Activated T-cell treated with anti-CD3 and anti-CD28 coated beads, Interleukin-2, amount 50 U/mL, for 1 hour (primary cell): ENCODE measurements at regions not wholly inside any gene's neighbourhood (a gene's known extent, or its start where the extent isn't known, plus 50 kb on each side); places are given as distances from the start of the nearest gene placed in this dataset.
"Not testable (repeated sequence)": the region's sequence is repeated elsewhere in the genome, so short reads cannot be mapped to it uniquely, and the experiment has no call there.

Experiments
- DNase-seq: peaks from one replicate; pipeline ENCODE4 v3.0.0-alpha.2; 2020

- no peak for DNase-seq
Measured at GRCh38 chr6:21856844-21857243, 263.3 kb downstream of the SOX4 start.

- no peak for DNase-seq
Measured at GRCh38 chr6:21858076-21858475, 264.5 kb downstream of the SOX4 start.

GRCh38 chr6:21859193-21859735, 265.7 kb downstream of the SOX4 start:
- no peak for DNase-seq

GRCh38 chr6:21861942-21862341, 268.4 kb downstream of the SOX4 start:
- no peak for DNase-seq

GRCh38 chr6:21864206-21864605, 270.7 kb downstream of the SOX4 start:
- DNase-seq = no peak

- DNase-seq = no peak
Measured at GRCh38 chr6:21868226-21868625, 274.7 kb downstream of the SOX4 start.

- DNase-seq = no peak
Measured at GRCh38 chr6:21869085-21869771, 275.7 kb downstream of the SOX4 start.

- DNase-seq = no peak
Measured at GRCh38 chr6:21870076-21870730, 276.7 kb downstream of the SOX4 start.

- no peak for DNase-seq
Measured at GRCh38 chr6:21871831-21872230, 278.3 kb downstream of the SOX4 start.

GRCh38 chr6:21872749-21873148, 279.2 kb downstream of the SOX4 start:
- DNase-seq = no peak

- no peak for DNase-seq
Measured at GRCh38 chr6:21873562-21873961, 280.0 kb downstream of the SOX4 start.

GRCh38 chr6:21874372-21874771, 280.8 kb downstream of the SOX4 start:
- no peak for DNase-seq

- not testable (repeated sequence) for DNase-seq
Measured at GRCh38 chr6:21877037-21877436, 283.5 kb downstream of the SOX4 start.

- DNase-seq = not testable (repeated sequence)
Measured at GRCh38 chr6:21880249-21880648, 286.7 kb downstream of the SOX4 start.

GRCh38 chr6:21881969-21882465, 288.5 kb downstream of the SOX4 start:
- no peak for DNase-seq

- no peak for DNase-seq
Measured at GRCh38 chr6:21883595-21884328, 290.2 kb downstream of the SOX4 start.

GRCh38 chr6:21885111-21885510, 291.6 kb downstream of the SOX4 start:
- DNase-seq = no peak

- DNase-seq = no peak
Measured at GRCh38 chr6:21885532-21886114, 292.1 kb downstream of the SOX4 start.

GRCh38 chr6:21886542-21887151, 293.1 kb downstream of the SOX4 start:
- no peak for DNase-seq

- no peak for DNase-seq
Measured at GRCh38 chr6:21887231-21888185, 294.0 kb downstream of the SOX4 start.

GRCh38 chr6:21891080-21891479, 297.5 kb downstream of the SOX4 start:
- no peak for DNase-seq
